GM19025 (cell line): ENCODE measurements at regions not wholly inside any gene's neighbourhood (a gene's known extent, or its start where the extent isn't known, plus 50 kb on each side); places are given as distances from the start of the nearest gene placed in this dataset.

ENCODE experiments used
- ATAC-seq: cut with Tn5 transposase; IDR thresholded peaks from one replicate; pipeline ENCODE4 v1.9.1; 2021; ENCODE audit warnings: mild to moderate bottlenecking, low read depth, moderate library complexity; ENCODE audit not compliant: unreplicated experiment

DNA sequence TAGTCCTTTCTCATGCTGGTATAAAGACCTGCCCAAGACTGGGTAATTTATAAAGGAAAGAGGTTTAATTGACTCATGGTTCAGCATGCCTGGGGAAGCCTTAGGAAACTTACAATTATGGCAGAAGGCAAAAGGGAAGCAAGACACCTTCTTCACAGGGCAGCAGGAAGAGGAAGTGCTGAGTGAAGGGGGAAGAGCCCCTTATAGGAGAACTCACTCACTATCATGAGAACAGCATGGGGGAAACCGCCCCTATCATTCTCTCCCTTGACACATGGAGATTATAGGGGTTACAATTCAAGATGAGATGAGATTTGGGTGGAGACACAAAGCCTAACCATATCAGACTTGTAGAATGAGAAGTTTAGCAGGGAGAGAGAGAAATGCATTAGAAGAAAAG lies 373.3 kb upstream of the DIAPH2 start:
- ATAC-seq, result no peak

DNA sequence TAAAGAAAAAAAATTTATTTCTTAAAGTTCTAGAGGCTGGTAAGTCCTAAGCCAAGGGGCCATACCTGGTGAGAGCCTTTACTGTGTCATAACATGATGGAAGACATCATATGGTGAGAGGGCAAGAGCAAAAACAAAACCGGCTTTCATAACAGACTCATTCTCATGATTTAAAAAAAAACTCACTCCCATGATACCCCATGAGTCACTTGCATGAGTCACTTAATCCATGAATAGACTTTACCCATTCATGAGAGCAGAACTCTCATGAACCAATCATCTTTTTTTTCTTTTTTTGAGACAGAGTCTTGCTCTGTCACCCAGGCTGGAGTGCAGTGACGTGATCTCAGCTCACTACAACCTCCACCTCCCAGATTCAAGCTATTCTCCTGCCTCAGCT lies 369.7 kb upstream of the DIAPH2 start:
- no peak for ATAC-seq

DNA sequence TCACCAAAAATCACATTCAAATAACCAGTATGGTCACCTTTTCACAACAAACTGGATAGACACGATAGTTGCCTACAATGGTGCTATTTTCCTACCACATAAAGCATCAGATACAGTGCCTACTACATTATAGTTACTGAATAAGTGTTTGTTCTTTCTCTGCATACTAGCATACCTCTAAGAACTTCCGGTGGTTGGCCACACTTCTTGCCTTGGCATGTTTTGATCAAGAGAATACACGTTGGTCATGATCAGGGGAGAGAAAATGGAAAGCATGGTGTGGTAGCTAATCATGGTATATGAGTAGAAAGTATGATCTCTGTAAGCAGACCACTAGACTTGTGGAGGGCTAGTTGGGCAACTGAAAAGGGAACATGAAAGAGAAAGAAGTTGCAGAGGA lies 322.8 kb upstream of the DIAPH2 start:
- ATAC-seq, result no peak

DNA sequence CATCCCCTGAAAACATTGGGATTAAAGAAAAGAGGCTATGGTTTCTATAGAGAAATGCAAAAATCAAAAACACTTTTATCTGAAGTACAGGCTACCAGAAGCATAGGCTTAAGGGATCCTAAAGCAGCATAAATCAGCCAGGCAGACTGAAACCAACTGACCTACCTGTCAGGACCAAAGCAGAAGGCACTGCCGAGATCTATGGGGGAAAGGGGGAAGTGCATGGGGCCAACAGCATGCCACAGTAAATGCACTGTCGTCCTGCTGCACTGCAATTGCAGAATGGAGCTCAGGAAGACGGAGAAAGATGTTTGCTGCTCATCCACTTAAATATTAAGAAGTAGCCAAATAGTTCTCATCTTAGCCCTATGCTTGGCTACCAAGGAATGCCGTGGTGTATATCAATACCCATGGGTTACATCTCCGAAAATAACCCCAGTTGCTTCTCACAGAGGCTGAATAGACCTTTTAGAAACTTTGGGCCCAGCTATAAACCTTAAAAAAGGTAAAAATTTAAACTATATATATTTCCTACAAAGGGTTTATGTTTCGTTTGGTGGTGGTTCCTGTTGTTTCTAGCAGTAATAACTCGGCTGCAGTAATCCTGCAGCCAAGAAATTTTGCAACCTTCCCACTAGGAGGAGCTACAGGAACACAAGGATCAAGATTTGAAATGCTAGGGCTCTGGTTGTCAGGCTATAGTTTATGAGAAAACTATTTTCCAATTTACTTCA lies 312.2 kb upstream of the DIAPH2 start:
- no peak for ATAC-seq

DNA sequence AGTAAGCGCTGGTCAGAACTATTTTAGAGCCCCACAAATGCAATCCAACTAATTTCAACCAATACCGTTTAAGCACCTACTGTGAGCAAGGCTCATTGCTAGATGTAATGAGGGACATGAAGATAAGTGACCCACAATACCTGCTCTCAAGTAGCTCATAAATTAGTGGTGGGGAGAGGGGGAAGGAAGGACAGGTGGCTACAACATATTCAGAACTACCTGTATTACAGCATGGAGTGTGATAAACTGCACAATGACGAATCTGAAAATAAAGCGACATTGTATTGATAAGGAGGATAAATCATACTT lies 311.6 kb upstream of the DIAPH2 start:
- no peak for ATAC-seq

DNA sequence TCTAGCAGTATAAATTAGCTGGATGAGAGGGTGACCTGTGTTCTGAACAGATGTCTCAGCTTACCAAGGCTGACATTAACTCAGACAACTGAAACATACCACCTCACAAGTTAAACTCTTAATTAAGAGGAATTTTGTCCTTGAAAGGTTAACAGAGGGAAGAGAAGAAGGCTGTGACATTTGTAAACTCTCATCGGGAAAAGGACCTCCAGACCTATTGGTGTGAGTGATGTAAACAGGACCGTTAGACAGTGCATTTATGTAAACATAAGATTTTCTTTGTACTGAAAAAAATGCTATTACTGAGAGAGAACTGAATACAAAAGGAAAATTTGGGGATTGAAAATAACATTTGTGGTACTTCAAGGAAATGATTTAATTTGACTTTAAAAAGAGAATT lies 308.4 kb upstream of the DIAPH2 start:
- no peak for ATAC-seq

DNA sequence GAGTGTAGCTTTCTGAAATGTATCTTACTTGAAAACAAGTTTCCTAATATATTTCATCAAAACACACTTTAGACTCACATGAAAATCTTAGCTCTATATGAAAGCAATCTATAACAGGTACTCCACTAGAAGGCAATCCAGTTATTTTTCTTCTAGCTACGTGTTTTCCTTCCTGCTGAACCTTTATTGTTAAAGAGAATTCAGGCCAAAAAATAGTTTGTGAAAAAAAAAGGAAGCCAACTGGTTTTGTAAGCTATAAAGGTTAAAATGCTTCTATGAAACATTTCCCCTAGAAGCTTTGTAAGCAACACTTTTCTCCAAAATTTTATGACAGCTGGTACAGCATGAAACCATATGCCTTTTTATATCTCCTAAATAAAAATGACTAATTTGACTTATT lies 304.7 kb upstream of the DIAPH2 start:
- no peak for ATAC-seq

DNA sequence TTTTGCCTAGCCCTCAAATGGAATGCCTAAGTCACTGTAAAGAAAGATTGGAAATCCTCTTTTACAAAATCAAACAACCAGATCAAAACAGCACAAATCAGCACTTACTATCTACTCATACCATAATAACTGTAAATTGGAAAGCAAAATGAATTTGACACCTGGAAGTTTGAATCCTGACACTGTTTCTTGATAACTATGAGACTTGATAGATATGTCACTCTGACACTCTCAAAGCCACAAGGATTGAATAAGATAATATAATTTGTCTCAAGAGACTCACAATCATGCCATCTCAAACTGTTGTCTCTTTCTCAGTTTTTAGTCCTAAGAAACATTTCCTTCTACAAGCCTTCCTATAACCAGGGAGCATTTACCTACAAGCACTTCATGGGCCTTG lies 302.6 kb upstream of the DIAPH2 start:
- ATAC-seq, result no peak

DNA sequence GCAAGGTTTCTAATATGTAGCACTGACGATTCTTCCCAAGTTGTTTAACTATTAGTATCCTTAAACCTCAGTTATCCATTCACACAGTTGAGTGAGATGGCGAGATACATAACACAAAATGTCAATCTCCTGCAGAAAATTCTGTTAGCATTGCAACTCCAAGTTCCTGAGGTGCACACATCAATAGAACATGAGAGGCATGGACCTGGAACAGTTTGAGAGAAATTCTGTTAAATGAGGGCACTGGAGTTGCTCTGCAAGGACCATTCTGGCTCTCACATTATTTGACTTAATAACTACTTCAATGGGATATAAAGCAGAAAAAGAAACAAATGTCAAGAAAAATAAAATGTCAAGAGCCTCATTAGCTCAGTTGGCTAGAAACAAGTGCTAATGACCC lies 301.2 kb upstream of the DIAPH2 start:
- ATAC-seq, result no peak

DNA sequence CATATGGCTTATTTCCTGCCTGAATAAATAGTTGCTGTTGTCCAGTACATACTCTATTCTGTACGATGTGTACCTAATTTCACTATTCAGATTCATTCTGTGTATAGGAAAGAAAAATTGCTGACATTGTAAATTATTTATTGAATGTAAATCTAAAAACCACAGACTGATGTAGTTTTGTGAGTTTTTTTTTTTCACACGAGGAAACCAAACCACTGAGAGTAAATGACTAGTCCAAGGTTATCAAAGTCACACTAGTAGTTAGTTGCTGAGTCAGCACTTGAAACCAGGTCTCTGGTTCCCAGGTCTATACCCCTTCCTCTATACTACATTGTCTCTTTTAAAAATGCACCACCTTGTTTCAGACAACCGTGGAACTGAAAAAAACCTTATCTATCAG lies 298.3 kb upstream of the DIAPH2 start:
- ATAC-seq, result no peak

DNA sequence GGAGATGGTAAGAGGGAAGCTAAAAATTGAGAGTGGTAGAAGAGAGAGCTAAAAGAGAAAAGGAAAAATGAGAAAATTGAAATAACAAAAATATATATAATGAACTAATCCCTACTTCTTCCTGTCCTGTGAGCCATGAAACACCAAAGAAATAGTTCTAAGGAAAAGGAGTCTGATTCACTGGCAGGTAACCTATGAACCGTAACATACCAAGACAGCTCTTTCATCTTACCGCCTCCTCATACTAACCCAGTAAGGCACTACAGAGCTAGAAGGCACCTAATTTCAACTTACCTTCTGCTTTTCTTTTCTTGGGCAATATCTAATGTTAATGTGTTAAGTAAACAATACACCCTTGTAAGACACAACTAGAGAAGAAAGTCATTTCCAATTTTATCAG lies 297.7 kb upstream of the DIAPH2 start:
- ATAC-seq, result no peak

DNA sequence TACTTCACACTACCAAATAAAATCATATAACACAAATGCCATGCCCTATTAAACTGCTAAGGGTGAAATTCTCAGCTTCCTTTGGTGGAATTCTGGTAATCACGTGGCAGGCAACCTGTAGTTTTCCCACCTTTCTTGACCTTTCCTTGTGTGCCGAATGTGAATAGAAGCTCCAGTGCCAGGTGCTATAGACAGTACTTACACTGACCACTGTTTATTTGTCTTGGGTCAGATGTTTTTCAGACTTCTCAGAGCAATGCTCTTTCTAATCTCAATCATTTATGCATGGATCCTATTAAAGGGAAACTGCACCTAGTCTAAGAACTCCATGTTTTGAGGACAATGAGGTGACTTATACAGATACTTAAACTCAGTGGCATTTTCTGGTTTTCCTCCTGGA lies 296.8 kb upstream of the DIAPH2 start:
- ATAC-seq, result no peak

DNA sequence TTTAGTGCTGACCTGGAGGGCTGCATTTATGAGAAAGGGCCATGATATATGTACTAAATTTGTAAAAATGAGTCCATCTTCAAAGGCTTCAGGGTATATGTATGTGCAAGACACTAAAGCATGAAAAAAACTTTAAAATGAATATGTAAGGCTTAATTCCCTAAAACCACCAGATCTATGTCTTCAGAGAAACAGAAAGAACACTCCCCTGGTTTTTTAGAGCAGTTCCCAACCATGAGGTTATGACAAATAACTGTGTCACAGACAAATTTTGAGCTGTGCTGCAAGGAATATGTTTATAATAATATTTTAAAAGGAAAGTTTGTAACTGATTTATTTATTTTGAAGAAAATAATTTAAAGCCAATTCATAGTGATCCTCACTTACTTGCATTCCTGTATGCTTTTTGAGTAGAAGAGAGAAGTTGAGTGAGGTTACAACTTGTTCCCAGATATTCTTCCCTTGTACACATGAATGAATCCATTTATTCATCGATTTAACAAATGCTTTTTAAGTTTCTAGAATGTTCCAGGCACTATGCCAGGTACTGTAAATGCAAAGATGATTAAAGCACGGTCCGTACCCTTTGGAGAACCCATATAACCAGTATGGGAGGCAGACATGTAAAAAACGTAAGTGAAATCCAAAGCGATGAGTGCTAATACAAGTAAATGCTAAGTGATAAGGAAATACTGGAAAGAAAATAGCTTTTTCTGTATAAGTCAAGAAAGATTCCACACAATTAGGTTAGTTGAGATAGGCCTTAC lies 295.2 kb upstream of the DIAPH2 start:
- no peak for ATAC-seq

DNA sequence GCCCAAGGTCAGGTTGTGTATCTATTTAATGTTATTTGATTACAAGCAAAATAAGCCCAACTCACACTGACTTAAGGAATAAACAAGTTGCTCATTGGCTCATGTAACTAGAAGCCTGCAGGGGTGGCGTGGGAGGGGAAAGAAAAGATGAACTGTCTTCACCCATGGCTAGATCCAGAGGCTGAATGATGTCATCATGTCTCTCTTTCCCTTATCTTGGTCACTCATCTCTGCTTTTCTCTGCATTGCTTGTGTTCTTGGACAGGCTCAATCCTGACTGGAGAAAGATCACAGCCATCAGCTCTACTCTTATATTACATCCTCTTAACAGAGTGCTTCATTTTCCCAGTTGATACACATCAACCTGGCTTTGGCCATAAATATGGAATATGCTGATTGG lies 290.0 kb upstream of the DIAPH2 start:
- no peak for ATAC-seq

DNA sequence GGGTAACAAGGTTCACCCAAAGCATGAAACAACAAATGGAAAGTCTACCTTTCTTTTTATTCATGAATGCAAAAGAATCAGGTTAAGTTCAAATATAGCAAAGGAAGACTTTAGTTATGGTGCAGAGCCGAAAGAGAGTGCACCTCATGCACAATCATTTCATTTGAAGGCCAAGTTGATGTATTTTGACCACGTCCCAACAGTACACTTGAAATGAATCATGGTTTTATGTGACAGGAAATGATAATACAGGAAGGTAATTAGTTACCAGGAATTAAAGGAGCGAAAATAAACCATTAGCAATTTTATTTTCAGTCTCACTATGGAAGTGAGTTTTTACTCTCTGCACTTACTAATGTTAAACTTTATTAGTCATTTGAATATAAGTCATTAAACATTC lies 281.2 kb upstream of the DIAPH2 start:
- ATAC-seq, result no peak

DNA sequence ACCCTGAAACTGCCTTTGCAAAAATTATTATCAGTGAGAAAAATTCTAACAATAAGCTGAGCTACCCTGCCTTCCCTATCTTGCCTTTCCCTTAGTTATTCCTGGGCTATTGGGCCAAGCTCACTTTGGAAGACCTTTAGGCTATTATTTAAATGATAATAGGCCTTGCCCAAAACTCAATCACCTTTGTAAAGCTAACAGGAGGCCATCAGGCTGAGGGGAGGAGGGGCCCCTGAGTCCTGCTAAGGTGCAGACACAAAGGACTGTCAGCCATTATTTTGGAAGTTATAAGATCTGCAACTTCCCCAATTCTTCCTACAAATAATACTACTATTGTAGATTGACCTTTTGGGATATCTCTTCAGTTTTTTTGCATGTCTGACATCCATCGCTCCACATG lies 278.8 kb upstream of the DIAPH2 start:
- ATAC-seq, result no peak

DNA sequence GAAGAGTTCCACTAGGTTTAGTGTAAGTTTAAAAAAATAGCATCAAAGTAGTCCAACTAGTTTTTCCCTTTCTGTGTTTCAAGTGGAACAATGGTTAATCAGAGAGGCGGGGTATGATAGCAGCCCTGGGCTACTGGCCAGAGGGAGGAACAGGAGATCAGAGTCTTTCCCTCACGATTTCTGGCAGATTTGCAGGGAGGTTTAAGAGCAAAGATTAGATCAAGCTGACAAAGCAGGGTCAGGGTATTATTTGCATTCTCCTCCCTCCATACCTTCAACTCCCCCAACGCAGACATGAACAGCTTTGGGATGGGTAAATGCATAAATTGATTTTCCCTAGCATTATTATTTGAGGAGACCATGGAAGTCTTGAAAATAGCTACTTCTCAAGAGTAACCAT lies 277.6 kb upstream of the DIAPH2 start:
- ATAC-seq, result no peak

DNA sequence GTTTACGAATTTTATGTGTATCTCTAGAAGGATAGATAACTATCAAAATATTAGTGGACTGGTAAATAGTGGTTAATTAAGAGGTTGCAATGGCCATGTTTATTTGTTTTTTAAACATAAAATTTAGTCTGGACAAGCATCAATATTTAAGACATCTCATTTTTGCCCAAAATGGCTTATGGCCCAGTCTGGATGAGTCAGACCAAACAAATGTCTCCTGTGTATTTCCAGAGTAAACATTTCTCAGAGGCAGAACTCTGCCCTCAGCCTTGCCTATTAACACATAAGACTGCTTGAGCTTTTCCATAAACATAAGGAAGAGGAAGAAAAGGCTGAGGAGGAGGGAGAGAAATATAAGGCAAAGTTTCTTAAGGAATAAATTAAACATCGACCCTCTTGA lies 277.1 kb upstream of the DIAPH2 start:
- ATAC-seq, result no peak

DNA sequence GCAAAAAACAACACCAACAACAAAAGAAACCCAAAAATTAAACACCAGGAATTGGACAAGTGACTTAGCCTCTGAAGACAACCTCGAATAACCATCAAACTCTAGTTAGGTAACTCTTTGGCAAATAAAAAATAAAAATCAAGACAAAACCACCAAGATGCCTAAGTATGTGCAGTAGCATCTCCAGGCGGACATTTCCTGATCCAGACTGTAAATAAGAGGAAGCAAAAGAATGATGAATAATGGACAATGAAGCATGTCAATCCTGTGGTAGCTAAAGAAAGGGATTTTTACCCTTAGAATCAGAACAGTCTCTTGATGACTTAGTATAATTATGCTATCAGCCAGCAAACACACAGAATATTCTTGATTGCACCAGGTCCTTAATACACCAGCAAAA lies 276.7 kb upstream of the DIAPH2 start:
- ATAC-seq, result no peak

DNA sequence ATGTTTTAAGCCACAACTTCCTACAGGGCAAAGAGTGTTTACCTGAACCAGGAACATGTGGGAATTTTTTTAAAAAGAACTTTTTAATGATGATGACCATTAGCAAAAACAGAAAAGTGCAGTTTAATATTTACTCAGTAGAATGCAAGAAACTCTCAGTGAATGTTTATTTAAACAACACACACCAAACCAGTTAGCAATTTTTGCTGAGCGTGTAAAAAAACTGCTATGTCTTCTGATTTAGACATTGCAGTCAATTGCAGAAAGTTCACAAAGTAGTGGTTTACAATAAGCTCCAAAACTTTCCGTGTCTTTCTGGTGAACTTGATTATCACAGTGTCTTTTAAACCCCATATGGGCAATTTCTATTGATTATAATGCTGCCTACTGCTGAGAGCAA lies 273.7 kb upstream of the DIAPH2 start:
- ATAC-seq, result no peak

DNA sequence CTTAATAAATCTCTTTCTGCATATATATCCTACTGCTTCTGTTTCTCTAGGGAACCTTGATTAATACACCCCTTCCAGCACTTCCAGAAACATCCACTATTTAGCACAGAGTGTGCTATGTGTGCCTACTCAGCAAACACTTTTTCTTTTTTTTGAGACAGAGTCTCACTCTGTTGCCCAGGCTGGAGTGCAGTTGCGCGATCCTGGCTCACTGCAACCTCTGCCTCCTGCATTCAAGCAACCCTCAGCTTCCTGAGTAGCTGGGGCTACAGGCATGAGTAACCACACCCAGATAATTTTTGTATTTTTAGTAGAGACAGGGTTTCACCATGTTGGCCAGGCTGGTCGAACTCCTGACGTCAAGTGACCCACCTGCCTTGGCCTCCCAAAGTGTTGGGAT lies 266.9 kb upstream of the DIAPH2 start:
- ATAC-seq, result no peak

DNA sequence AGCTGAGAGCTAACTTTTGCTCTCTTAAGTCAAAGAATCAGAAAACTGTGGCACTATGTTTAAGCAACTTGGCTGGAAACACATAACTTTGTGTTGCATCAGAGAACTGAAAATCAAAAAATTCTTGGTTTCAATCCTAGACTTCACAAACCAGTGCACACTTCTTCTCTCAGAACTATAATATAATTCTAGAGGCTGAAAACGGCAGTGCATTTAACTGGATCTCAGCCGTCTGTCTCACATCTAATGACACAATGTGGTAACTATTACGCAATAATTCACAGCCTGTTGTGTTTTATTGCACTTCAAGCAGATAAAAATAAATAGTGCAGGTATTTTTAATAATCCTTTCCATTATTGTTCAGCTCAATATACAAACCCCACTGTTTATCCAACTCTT lies 260.6 kb upstream of the DIAPH2 start:
- ATAC-seq, result no peak

DNA sequence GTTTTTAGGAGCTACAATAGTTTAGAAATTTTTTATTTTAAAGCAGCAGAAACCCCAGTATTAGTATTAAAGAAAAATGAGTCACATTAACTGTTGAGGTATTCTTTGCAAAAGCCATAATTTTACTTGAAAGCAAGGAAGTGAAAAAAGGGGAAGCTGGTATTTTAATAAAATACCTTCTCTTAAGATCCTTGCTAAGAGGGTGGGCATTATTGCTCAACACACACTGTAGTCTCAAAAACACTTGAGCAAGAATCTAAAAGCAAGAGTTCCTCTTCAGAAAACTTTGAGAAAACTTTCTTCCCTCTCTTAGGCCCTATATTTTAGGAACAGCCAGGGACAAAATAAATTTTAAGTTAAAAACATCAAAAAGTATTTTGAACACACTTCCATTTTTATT lies 259.4 kb upstream of the DIAPH2 start:
- ATAC-seq, result no peak
